ENCODE measurements at regions not wholly inside any gene's neighbourhood (a gene's known extent, or its start where the extent isn't known, plus 50 kb on each side); places are given as distances from the start of the nearest gene placed in this dataset.
A peak's percentile ranks its signal among the peaks of the same experiment; 100 is the strongest.

DNA sequence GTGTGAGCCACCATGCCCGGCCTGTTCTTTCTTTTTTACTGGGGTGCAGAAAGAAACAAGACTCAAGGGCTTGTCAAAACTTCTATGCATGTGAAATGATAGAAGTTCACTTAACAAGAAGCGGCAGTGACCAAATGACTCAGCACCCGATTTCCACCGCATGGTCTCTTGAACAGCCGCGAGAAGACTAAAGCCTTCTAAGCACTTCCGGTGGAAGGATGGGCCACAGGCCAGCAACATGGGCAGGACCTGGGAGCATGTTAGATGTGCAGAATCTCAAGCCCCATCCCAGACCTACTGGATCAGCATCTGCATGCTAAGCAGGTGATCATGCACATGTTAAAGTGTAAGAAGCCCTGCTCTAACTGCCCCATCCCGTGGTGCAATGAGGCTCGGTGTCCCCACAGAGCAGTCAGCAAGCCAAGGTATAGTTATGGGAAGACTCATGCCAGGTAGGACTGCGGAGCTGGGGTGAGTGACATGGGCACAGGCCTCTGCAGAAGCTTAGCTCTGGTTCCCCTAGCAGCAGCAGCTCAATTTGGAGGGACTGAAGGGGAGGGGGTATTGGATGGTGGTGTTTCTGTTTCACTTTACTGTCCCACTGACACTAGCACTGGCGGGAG lies 88.5 kb upstream of the HNF1B start (continued):
- TF ChIP-seq EP300 (IDR thresholded peaks at IDR 0.05; ENCODE audit: borderline replicate concordance in 1 of 2, control insufficient read depth in 1 of 2, low read depth in 2 of 2, low read length in 2 of 2) (0 out of 4 replicates have a peak, but pooled peaks of 1 of the 2 experiments have one; percentile 18), PAX5 (IDR thresholded peaks at IDR 0.05; ENCODE audit: borderline replicate concordance, low read depth, low read length) (no peak), WRNIP1 (IDR thresholded peaks at IDR 0.05; ENCODE audit: borderline replicate concordance, low read depth, low read length) (no peak), MXI1 (IDR thresholded peaks at IDR 0.05; ENCODE audit: low read depth, low read length) (peak; percentile 44; the same call in 1 of the 2 replicates), GATAD2B (conservative IDR thresholded peaks at IDR 0.05; ENCODE audit: low read depth) (no peak), HDAC2 (IDR thresholded peaks at IDR 0.05) (no peak), HDAC6 (IDR thresholded peaks at IDR 0.05; ENCODE audit: unreplicated experiment) (no peak), CEBPZ (IDR thresholded peaks at IDR 0.05; ENCODE audit: low read depth, low read length) (no peak), IRF4 (IDR thresholded peaks at IDR 0.05; ENCODE audit: low read depth, low read length) (peak; percentile 59; the same call in 1 of the 2 replicates), NR2C2 (IDR thresholded peaks at IDR 0.05; ENCODE audit: borderline replicate concordance, control insufficient read depth, insufficient read length, low read depth) (no peak), BHLHE40 (IDR thresholded peaks at IDR 0.05; ENCODE audit: borderline replicate concordance in 1 of 2, low read depth in 2 of 2, low read length in 1 of 2) (no peak), NBN (IDR thresholded peaks at IDR 0.05) (peak; percentile 74; the same call in 1 of the 2 replicates), RUNX3 (IDR thresholded peaks at IDR 0.05; ENCODE audit: low read length) (peak; percentile 60), CHD2 (IDR thresholded peaks at IDR 0.05; ENCODE audit: borderline replicate concordance, low read depth, low read length) (peak; percentile 58; the same call in 1 of the 2 replicates), ZBTB40 (IDR thresholded peaks at IDR 0.05; ENCODE audit: borderline replicate concordance) (no peak), JUNB (IDR thresholded peaks at IDR 0.05) (peak; percentile 86)
- TF ChIP-seq, protein P1, sequence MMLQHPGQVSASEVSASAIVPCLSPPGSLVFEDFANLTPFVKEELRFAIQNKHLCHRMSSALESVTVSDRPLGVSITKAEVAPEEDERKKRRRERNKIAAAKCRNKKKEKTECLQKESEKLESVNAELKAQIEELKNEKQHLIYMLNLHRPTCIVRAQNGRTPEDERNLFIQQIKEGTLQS (IDR thresholded peaks at IDR 0.05; ENCODE audit: borderline replicate concordance, extremely low read depth, low read depth, low read length), result no peak
- TF ChIP-seq, protein P2, sequence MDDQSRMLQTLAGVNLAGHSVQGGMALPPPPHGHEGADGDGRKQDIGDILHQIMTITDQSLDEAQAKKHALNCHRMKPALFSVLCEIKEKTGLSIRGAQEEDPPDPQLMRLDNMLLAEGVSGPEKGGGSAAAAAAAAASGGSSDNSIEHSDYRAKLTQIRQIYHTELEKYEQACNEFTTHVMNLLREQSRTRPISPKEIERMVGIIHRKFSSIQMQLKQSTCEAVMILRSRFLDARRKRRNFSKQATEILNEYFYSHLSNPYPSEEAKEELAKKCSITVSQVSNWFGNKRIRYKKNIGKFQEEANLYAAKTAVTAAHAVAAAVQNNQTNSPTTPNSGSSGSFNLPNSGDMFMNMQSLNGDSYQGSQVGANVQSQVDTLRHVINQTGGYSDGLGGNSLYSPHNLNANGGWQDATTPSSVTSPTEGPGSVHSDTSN (IDR thresholded peaks at IDR 0.05; ENCODE audit: insufficient replicate concordance, low read depth, low read length), result no peak
- TF ChIP-seq, protein P3, sequence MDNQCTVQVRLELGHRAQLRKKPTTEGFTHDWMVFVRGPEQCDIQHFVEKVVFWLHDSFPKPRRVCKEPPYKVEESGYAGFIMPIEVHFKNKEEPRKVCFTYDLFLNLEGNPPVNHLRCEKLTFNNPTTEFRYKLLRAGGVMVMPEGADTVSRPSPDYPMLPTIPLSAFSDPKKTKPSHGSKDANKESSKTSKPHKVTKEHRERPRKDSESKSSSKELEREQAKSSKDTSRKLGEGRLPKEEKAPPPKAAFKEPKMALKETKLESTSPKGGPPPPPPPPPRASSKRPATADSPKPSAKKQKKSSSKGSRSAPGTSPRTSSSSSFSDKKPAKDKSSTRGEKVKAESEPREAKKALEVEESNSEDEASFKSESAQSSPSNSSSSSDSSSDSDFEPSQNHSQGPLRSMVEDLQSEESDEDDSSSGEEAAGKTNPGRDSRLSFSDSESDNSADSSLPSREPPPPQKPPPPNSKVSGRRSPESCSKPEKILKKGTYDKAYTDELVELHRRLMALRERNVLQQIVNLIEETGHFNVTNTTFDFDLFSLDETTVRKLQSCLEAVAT (IDR thresholded peaks at IDR 0.05), result 0 out of 2 replicates have a peak, but pooled peaks have one; percentile 10

Data from GM12878 (cell line).